GM19324 (cell line): ENCODE measurements at regions not wholly inside any gene's neighbourhood (a gene's known extent, or its start where the extent isn't known, plus 50 kb on each side); places are given as distances from the start of the nearest gene placed in this dataset.
"Not testable (repeated sequence)": the region's sequence is repeated elsewhere in the genome, so short reads cannot be mapped to it uniquely, and the experiment has no call there.

Experiments used
- ATAC-seq: cut with Tn5 transposase; IDR thresholded peaks from one replicate; pipeline ENCODE4 v1.9.1; 2021; ENCODE audit warnings: mild to moderate bottlenecking, moderate library complexity; ENCODE audit not compliant: unreplicated experiment, low FRiP score

GRCh38 chr3:189375532-189375931 lies 203.8 kb downstream of the TPRG1 start:
- no peak for ATAC-seq

- ATAC-seq: no peak
These were observed 211.9 kb downstream of the TPRG1 start for GRCh38 chr3:189383630-189384029.

- not testable (repeated sequence) for ATAC-seq
These were observed 214.1 kb downstream of the TPRG1 start for GRCh38 chr3:189385880-189386279.

- ATAC-seq: no peak
These were observed 215.0 kb downstream of the TPRG1 start for GRCh38 chr3:189386739-189387138.

- no peak for ATAC-seq
These were observed 217.6 kb downstream of the TPRG1 start for GRCh38 chr3:189389346-189389745.

GRCh38 chr3:189393598-189393997 lies 221.8 kb downstream of the TPRG1 start:
- ATAC-seq: no peak

- peak; percentile 67 for ATAC-seq
These were observed 222.9 kb downstream of the TPRG1 start for GRCh38 chr3:189394599-189395121.

GRCh38 chr3:189395825-189396224 lies 224.1 kb downstream of the TPRG1 start:
- ATAC-seq: no peak

- ATAC-seq: no peak
These were observed 226.9 kb downstream of the TPRG1 start for GRCh38 chr3:189398656-189399055.

- ATAC-seq: no peak
These were observed 229.4 kb downstream of the TPRG1 start for GRCh38 chr3:189401196-189401595.

GRCh38 chr3:189403194-189403593 lies 228.0 kb upstream of the TP63 start:
- ATAC-seq: no peak

GRCh38 chr3:189404024-189404423 lies 227.2 kb upstream of the TP63 start:
- ATAC-seq: no peak

GRCh38 chr3:189404797-189405484 lies 226.2 kb upstream of the TP63 start:
- no peak for ATAC-seq

GRCh38 chr3:189406148-189406547 lies 225.0 kb upstream of the TP63 start:
- ATAC-seq: no peak

- ATAC-seq: no peak
These were observed 220.7 kb upstream of the TP63 start for GRCh38 chr3:189410522-189410921.

GRCh38 chr3:189419038-189419437 lies 212.2 kb upstream of the TP63 start:
- ATAC-seq: no peak

GRCh38 chr3:189419683-189420082 lies 211.5 kb upstream of the TP63 start:
- no peak for ATAC-seq

GRCh38 chr3:189424922-189425321 lies 206.3 kb upstream of the TP63 start:
- ATAC-seq: no peak

- no peak for ATAC-seq
These were observed 202.2 kb upstream of the TP63 start for GRCh38 chr3:189429019-189429418.

- ATAC-seq: no peak
These were observed 201.0 kb upstream of the TP63 start for GRCh38 chr3:189430166-189430565.

- not testable (repeated sequence) for ATAC-seq
These were observed 188.9 kb upstream of the TP63 start for GRCh38 chr3:189442257-189442656.

- no peak for ATAC-seq
These were observed 184.1 kb upstream of the TP63 start for GRCh38 chr3:189446959-189447560.
